ENCODE measurements at regions not wholly inside any gene's neighbourhood (a gene's known extent, or its start where the extent isn't known, plus 50 kb on each side); places are given as distances from the start of the nearest gene placed in this dataset.

DNA sequence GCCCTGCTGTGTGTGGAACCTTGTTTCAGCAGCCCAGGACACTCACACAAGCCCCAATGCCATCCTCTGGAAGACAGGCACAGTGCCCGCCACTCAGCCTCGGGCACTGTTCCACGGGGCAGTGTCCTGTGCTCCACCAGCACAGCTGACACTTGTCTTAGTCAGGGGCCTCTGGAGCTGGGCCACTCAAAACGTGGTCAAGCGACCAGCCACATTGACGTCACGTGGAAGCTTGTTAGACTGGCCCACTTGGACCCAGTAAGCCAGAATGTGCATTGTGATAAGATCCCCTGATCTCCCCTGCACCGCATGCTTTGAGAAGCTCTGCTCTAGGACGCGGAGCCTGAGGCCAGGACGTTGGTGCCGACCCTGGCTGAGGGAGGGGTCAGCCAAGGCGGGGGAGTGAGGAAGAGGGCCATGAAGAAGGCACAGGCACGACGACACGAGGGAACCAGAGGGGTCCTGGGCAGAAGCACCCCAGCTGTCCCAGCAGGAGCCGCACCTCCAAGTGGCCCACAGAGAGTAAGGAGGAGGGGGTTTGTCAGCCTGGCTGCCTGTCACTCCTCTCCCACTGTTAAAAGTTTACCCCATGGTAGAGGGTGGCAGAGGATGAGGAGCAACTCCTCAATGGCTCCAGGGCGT, 64.6 kb downstream of the LINC01488 start:
- Mint-ChIP-seq H3K27me3 (peaks cover 12% of the 10 kb centered on the region), H3K4me1 (peaks cover 13% of the 10 kb centered on the region), H3K4me3 (peak overlapping the region; percentile 54), H3K27ac (no peak overlapping the region), H3K9me3 (peaks cover 11% of the 10 kb centered on the region), H3K36me3 (peaks cover 2% of the 10 kb centered on the region)
- ATAC-seq (ENCODE audit: low read depth) (no peak), DNase-seq (ENCODE audit: low spot score in 2 of 2) (no peak)

DNA sequence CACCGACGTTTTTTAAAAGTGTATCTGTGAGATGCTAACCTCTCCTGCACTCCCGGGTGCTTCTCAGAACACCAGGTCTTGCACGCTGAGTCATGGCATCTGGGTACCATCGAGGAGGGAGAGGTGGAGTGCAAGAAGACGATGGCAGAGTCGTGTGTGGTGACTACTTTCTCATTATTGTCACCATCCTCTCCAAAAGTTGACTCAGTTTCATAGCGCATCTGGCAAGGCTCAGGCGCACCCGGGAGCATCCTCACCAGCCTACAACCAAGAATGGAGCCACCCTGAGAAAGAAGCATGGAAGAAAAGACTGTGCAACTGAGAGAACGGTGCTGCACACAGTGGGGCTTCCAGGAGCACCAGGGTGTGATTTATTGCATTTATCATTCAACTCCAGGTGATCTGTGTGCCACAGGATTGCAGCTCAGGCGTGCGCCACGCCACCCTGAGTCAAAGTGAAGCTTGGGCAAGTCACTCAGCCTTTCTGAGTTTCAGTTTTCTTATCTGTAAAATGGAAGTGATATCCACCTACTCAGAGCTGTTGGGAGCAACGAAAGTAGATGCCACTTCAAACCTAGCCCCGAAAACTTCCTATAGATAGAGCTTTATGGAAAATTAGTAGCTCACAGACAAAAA, 65.4 kb downstream of the LINC01488 start:
- no peak for DNase-seq (ENCODE audit: low spot score in 2 of 2)
- Mint-ChIP-seq H3K9me3 (peaks cover 11% of the 10 kb centered on the region), H3K27ac (no peak overlapping the region), H3K4me1 (peaks cover 13% of the 10 kb centered on the region), H3K27me3 (peaks cover 12% of the 10 kb centered on the region), H3K36me3 (peaks cover 2% of the 10 kb centered on the region), H3K4me3 (peak overlapping the region; percentile 54)
- ATAC-seq (ENCODE audit: low read depth), result peak; percentile 50

DNA sequence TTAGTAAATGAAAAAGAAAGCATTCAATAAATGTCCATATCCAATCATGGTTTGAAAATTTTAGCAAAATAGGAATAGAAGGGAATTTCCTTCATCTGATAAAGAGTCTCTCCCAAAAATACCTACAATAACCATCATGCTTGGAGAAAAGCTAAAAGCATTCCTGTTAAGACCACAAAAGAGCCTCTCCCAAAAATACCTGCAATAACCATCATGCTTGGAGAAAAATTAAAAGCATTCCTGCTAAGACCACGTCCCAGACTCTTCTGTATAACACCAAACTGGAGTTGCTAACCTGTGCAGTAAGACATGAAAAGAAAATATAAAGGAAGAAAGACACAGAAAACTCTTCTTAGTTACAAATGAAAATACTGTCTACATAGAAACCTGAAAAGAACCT, 69.4 kb downstream of the LINC01488 start:
- peaks cover 13% of the 10 kb centered on the region for H3K9me3 Mint-ChIP-seq

DNA sequence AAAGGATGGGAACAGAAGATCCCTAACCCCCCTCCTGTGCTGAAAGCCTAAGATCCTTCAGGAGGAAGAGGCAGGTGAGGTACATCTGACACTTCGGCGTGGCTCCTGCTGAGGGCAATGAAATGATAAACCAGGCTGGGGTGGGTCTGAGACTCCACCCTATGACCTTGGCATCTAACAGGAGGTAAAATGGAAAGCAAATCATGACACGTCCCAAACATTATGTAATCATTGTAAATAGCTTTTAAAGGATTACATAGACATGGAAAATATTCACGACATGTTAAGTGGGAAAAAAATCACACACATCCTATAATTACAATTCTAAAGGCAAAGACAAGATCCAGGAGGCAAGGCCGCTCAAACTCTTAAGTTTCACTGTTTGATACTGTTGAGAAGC, 70.5 kb downstream of the LINC01488 start:
- Mint-ChIP-seq H3K27ac (no peak overlapping the region), H3K4me1 (peaks cover 2% of the 10 kb centered on the region), H3K36me3 (peaks cover 2% of the 10 kb centered on the region), H3K27me3 (peaks cover 2% of the 10 kb centered on the region), H3K9me3 (peaks cover 13% of the 10 kb centered on the region), H3K4me3 (no peak overlapping the region)
- DNase-seq (ENCODE audit: low spot score in 2 of 2) (no peak), ATAC-seq (ENCODE audit: low read depth) (no peak)

More for the DNA sequence above, 69.4 kb downstream of the LINC01488 start:
- peaks cover 13% of the 10 kb centered on the region for H3K4me1 Mint-ChIP-seq
- H3K4me3 Mint-ChIP-seq, result no peak overlapping the region
- no peak overlapping the region for H3K27ac Mint-ChIP-seq
- ATAC-seq (ENCODE audit: low read depth), result no peak
- no peak for DNase-seq (ENCODE audit: low spot score in 2 of 2)
- peaks cover 2% of the 10 kb centered on the region for H3K36me3 Mint-ChIP-seq
- H3K27me3 Mint-ChIP-seq, result peaks cover 2% of the 10 kb centered on the region

DNA sequence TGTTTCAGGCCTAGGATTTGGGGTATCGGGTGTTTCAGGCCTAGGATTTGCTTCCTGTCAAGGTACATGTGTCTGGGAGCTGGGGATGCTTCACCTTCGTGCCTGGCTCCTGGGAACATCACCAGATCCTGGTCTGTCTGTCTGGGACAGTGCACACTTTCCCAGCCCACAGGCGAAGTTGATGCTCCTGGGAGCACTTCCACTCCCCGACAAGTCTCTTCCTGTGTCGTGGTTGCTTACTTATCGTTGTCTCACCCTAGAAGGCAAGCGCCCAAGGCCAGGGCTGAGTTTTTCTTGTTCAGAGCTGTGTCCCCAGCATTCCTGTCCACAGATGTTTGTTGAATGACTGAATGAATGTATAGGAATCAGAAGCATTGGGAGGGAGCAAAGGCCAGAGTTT, 71.5 kb downstream of the LINC01488 start:
- Mint-ChIP-seq H3K36me3 (peaks cover 2% of the 10 kb centered on the region), H3K4me3 (no peak overlapping the region), H3K27me3 (peaks cover 2% of the 10 kb centered on the region), H3K27ac (no peak overlapping the region), H3K4me1 (no peaks in the 10 kb centered on the region), H3K9me3 (peaks cover 13% of the 10 kb centered on the region)
- no peak for DNase-seq (ENCODE audit: low spot score in 2 of 2)
- no peak for ATAC-seq (ENCODE audit: low read depth)

DNA sequence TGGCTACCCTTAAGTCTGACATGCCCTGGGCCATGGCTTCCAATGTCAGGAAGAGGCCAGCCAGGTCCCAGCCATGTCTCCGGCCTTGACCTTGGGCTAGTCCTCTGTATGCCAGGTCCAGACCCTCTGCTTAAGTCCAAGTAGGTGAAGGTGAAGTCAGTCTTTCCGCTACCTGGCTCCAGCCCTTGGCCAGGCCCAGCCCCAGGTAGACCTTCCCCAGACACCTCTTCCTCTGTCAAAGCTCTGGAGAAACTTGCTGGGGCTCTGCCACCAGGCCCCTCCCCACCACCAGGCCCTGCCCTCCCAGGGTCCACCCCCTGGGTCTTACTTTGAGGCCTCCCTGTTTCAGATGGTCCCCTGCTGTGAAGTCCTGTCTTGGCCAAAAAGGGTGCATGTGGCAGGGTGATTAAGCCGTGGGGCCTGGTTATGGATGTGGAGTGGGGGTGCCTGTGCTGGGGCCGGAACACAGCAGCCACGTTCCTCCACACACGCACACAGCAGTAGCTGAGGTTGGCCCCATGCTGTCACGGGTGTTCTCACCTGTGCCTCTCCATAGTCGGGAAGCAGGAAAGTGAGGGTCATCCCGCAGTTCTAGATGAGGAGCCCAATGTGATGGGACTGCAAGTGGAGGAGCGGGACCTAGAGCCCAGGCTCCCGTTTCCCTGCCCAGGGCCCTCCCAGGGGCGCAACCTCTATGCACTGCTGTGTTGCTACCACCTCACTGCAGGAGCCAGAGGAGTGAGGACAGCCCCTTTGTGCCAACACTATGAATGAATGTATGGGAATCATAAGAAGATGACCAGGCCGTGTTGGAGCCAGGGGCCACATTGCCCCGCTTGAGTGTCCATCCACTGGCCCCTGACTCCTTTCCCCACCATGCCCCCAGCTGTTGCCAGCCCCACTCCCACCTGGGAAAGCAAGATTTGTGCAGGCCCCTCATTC, 72.2 kb downstream of the LINC01488 start:
- H3K27ac Mint-ChIP-seq, result no peak overlapping the region

DNA sequence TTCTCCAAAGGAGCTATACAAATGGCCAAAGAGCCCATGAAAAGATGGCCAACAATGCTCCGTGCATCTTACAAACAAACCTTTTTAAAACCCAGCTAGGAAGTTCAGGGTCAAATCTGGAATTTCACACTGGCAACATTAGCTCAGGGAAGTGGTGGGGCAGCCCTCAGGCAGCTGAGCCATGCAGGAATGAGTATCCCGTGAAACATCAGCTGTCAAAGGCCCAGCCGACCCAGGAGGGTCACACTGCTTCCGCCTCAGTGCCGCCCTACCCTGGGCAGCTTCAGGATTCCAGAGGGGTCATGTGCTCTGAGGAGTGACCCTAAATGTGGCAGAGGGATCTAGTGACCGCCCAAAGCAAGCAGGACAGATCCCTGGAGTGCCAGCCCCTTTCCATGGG, 73.4 kb downstream of the LINC01488 start:
- no peak overlapping the region for H3K4me3 Mint-ChIP-seq
- DNase-seq (ENCODE audit: low spot score in 2 of 2) (no peak), ATAC-seq (ENCODE audit: low read depth) (no peak)
- peaks cover 6% of the 10 kb centered on the region for H3K9me3 Mint-ChIP-seq
- peaks cover 5% of the 10 kb centered on the region for H3K27me3 Mint-ChIP-seq
- peaks cover 2% of the 10 kb centered on the region for H3K36me3 Mint-ChIP-seq
- no peaks in the 10 kb centered on the region for H3K4me1 Mint-ChIP-seq
- no peak overlapping the region for H3K27ac Mint-ChIP-seq

More for the DNA sequence above, 72.2 kb downstream of the LINC01488 start:
- no peak for ATAC-seq (ENCODE audit: low read depth)
- DNase-seq (ENCODE audit: low spot score in 2 of 2), result no peak
- Mint-ChIP-seq H3K4me3 (no peak overlapping the region), H3K27me3 (peaks cover 5% of the 10 kb centered on the region), H3K36me3 (peaks cover 2% of the 10 kb centered on the region), H3K4me1 (no peaks in the 10 kb centered on the region), H3K9me3 (peaks cover 11% of the 10 kb centered on the region)

DNA sequence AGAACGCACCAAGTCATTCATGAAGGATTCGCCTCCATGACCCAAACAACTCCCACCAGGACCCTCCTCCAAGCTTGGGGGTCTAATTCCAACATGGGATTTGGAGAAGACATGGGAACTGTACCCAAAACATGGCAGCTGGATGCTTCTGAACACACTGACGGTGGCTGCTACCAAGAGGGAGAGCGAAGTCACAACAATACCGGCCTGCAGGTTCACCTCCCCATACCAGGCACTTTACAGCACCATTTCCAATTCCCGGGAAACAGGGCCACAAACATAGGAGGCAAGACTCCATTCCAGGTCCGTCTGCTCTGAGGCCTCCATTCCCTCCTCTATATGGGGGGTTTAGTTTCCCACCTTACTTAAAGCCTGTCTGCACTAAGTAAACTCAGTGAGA, 75.8 kb downstream of the LINC01488 start:
- ATAC-seq (ENCODE audit: low read depth), result no peak
- Mint-ChIP-seq H3K27me3 (peaks cover 5% of the 10 kb centered on the region), H3K4me1 (no peaks in the 10 kb centered on the region), H3K27ac (no peak overlapping the region), H3K9me3 (peaks cover 3% of the 10 kb centered on the region), H3K36me3 (no peaks in the 10 kb centered on the region), H3K4me3 (no peak overlapping the region)
- DNase-seq (ENCODE audit: low spot score in 2 of 2), result no peak

DNA sequence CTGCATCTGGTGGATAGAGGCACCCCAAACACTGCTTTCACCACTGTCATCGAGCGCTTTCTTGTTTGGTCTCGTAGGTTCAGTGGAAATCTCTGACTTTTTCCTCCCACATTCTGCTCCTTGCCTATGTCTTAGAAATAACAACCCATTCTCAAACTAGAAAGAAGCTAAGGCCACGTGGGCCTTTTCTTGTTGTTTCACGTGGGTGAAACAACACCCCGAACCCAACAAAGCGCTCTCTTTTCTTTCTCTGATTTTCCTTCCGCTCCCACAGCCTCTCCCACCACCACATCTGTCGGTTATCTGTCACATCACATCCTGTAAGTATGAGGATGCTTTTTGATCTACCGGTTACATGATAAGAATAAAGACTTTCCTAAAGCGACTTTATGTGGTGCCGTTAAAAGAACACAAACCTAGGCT, 77.1 kb downstream of the LINC01488 start:
- peaks cover 3% of the 10 kb centered on the region for H3K9me3 Mint-ChIP-seq
- H3K4me1 Mint-ChIP-seq, result no peaks in the 10 kb centered on the region
- ATAC-seq (ENCODE audit: low read depth) (no peak), DNase-seq (ENCODE audit: low spot score in 2 of 2) (no peak)
- H3K36me3 Mint-ChIP-seq, result no peaks in the 10 kb centered on the region
- H3K4me3 Mint-ChIP-seq, result no peak overlapping the region
- no peak overlapping the region for H3K27ac Mint-ChIP-seq
- peaks cover 5% of the 10 kb centered on the region for H3K27me3 Mint-ChIP-seq

DNA sequence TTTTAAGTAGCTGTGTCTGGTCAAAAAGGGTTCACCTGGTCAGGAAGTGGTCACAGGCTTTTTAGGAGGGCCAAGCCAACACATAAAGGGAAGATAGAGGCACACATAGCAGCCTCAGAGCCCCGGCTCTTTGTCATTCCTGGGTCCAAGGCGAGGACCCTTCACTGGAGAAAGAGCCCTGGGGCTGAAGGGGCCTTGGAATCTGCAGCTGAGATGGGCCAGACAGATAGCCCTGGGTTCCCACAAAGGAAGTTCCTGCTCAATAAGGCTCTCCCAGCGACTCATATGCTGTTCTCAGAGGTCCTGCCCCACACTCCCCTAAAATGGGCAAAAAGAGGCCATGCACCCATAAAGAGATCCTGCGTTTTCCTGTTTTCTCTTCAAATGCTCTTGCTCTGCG, 77.7 kb downstream of the LINC01488 start:
- Mint-ChIP-seq H3K27ac (no peak overlapping the region), H3K4me3 (no peak overlapping the region), H3K27me3 (peaks cover 5% of the 10 kb centered on the region), H3K4me1 (no peaks in the 10 kb centered on the region), H3K9me3 (peaks cover 3% of the 10 kb centered on the region), H3K36me3 (no peaks in the 10 kb centered on the region)
- ATAC-seq (ENCODE audit: low read depth), result no peak
- DNase-seq (ENCODE audit: low spot score in 2 of 2), result no peak

DNA sequence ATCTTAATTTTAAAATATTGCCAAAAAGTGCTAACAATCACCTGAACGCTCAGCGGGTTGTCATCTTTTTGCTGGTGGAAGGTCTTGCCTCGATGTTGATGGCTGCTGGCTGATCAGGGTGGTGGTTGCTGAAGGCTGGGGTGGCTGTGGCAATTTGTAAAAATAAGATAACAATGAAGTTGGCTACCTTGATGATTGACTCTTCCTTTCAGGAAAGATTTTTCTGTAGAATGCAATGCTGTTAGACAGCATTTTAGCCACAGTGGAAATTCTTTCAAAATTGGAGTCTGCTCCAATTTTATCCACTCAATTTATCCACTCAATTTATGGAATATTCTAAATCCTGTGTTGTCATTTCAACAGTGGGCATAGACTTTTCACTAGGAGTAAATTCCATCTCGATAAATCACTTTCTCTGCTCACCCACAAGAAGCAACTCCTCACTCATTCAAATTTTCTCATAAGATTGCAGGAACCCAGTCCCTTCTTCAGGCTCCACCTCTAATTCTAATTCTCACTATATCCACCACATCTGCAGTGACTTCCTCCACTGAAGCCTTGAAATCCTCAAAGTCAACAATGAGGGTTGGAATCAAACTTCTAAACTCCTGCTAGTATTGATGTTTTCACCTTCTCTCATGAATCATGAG, 78.8 kb downstream of the LINC01488 start:
- Mint-ChIP-seq H3K27ac (no peak overlapping the region), H3K27me3 (peaks cover 5% of the 10 kb centered on the region), H3K4me1 (no peaks in the 10 kb centered on the region), H3K4me3 (no peak overlapping the region), H3K9me3 (peaks cover 3% of the 10 kb centered on the region), H3K36me3 (no peaks in the 10 kb centered on the region)
- no peak for ATAC-seq (ENCODE audit: low read depth)
- DNase-seq (ENCODE audit: low spot score in 2 of 2), result no peak

DNA sequence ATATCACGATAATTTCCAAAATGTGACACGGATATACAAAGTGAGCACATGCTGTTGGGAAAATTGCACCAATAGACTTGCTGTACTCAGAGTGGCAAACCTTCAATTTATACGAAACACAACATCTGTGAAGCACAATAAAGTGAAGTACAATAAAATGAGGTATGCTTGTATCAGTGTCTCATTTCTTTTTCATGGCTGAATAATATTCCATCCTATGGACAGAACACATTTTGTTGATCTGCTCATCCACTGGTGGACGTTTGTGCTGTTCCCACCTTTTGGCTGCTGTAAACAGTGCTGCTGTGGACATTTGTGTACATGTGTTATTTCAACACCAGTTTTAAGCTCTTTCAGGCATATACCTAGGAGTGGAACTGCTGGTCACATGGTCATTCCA, 78.7 kb upstream of the CCND1 start:
- Mint-ChIP-seq H3K4me3 (no peak overlapping the region), H3K27ac (no peak overlapping the region), H3K4me1 (no peaks in the 10 kb centered on the region), H3K36me3 (no peaks in the 10 kb centered on the region), H3K9me3 (peaks cover 3% of the 10 kb centered on the region), H3K27me3 (peaks cover 3% of the 10 kb centered on the region)
- ATAC-seq (ENCODE audit: low read depth) (no peak), DNase-seq (ENCODE audit: low spot score in 2 of 2) (no peak)

DNA sequence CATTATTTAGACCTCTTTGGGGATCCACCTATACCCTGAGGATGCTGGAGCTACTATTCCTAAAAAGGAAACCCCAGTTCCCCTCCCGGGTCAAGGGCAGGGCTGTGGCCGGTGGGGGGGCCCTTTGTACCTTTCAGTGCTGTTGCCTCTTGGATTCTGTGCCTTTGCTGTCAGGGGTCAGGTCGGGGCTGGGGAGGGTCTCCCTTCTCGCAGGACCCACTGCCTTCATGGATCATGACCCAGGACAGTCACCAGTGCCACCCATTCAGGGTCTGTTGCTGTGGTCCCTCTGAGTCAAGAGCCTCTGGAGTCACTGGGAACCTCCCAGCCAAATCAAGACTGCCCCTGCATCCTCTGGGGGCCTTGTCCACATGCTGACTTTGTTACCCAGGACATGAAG, 78.1 kb upstream of the CCND1 start:
- Mint-ChIP-seq H3K4me1 (no peaks in the 10 kb centered on the region), H3K9me3 (peaks cover 3% of the 10 kb centered on the region), H3K27me3 (peaks cover 3% of the 10 kb centered on the region), H3K4me3 (no peak overlapping the region), H3K27ac (no peak overlapping the region), H3K36me3 (no peaks in the 10 kb centered on the region)
- no peak for ATAC-seq (ENCODE audit: low read depth)
- DNase-seq (ENCODE audit: low spot score in 2 of 2), result no peak

DNA sequence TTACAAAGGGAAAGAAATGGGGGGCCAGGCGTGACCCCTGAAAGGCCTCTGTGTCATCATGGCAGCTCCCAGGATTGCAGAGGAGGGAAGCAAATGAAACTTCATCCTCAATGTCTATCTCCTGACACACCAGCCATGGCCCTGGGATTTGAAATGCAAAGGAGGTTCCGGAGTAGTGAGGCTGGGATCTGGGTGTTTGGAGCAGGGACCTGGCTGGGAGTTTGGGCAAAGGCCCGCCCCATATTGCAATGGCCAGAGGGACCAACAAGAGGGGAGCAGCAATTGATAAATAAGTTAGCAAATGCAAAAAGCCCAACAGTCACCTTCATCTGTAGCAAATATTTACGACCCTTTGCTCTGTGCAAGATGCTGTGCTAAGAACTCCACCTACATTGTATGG, 77.7 kb upstream of the CCND1 start:
- H3K36me3 Mint-ChIP-seq, result no peaks in the 10 kb centered on the region
- peaks cover 3% of the 10 kb centered on the region for H3K9me3 Mint-ChIP-seq
- H3K27me3 Mint-ChIP-seq, result peaks cover 3% of the 10 kb centered on the region
- no peak for DNase-seq (ENCODE audit: low spot score in 2 of 2)
- no peak overlapping the region for H3K4me3 Mint-ChIP-seq
- ATAC-seq (ENCODE audit: low read depth), result no peak
- no peaks in the 10 kb centered on the region for H3K4me1 Mint-ChIP-seq
- no peak overlapping the region for H3K27ac Mint-ChIP-seq

Data from memory B cell (primary cell).